DMS79 treated with DMSO at 0.1 percent for 48 hours (cell line): ENCODE measurements at regions not wholly inside any gene's neighbourhood (a gene's known extent, or its start where the extent isn't known, plus 50 kb on each side); places are given as distances from the start of the nearest gene placed in this dataset.
"Not testable (repeated sequence)": the region's sequence is repeated elsewhere in the genome, so short reads cannot be mapped to it uniquely, and the experiment has no call there.

Experiments used
- DNase-seq: peaks from one replicate; lab custom pipeline; 2025; lab: John Stamatoyannopoulos, UW

DNA sequence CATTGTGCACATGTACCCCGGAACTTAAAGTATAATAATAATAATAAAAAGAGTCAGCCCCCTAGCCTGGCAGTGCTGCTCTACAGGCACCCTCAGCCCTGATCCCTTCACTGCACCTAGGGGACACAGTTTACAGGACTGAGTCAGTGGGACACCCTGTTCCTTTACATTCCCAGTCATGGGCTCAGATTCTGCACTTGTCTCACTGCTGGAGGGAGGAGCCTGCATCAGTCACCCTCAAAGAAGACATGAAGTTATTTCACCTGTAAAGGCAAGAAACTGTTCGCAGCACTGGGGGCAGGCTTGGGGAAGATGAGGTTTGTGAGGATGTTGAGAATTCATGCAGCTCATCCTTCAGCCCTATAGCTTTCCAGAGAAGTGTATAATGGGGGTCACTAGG lies 50.7 kb upstream of the VPREB1 start:
- no peak for DNase-seq

DNA sequence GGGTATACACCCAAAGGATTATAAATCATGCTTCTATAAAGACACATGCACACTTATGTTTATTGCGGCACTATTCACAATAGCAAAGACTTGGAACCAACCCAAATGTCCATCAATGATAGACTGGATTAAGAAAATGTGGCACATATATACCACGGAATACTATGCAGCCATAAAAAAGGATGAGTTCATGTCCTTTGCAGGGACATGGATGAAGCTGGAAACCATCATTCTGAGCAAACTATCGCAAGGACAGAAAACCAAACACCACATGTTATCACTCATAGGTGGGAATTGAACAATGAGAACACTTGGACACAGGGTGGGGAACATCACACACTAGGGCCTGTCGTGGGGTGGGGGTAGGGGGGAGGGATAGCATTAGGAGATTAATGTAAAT lies 51.1 kb upstream of the VPREB1 start:
- DNase-seq: not testable (repeated sequence)

DNA sequence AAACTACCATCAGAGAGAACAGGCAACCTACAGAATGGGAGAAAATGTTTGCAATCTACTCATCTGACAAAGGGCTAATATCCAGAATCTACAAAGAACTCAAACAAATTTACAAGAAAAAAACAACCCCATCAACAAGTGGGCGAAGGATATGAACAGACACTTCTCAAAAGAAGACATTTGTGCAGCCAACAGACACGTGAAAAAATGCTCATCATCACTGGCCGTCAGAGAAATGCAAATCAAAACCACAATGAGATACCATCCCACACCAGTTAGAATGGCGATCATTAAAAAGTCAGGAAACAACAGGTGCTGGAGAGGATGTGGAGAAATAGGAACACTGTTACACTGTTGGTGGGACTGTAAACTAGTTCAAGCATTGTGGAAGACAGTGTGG lies 51.6 kb upstream of the VPREB1 start:
- DNase-seq: not testable (repeated sequence)

DNA sequence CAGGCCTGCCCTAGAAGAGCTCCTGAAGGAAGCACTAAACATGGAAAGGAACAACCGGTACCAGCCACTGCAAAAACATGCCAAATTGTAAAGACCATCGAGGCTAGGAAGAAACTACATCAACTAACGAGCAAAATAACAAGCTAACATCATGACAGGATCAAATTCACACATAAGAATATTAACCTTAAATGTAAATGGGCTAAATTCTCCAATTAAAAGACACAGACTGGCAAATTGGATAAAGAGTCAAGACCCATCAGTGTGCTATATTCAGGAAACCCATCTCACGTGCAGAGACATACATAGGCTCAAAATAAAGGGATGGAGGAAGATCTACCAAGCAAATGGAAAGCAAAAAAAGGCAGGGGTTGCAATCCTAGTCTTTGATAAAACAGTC lies 54.8 kb upstream of the VPREB1 start:
- not testable (repeated sequence) for DNase-seq

DNA sequence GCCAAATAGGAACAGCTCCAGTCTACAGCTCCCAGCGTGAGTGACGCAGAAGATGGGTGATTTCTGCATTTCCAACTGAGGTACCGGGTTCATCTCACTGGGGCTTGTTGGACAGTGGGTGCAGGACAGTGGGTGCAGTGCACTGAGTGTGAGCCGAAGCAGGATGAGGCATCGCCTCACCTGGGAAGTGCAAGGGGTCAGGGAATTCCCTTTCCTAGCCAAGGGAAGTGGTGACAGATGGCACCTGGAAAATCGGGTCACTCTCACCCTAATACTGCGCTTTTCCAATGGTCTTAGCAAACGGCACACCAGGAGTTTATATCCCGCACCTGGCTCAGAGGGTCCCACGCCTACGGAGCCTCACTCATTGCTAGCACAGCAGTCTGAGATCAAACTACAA lies 56.7 kb upstream of the VPREB1 start:
- DNase-seq: not testable (repeated sequence)

DNA sequence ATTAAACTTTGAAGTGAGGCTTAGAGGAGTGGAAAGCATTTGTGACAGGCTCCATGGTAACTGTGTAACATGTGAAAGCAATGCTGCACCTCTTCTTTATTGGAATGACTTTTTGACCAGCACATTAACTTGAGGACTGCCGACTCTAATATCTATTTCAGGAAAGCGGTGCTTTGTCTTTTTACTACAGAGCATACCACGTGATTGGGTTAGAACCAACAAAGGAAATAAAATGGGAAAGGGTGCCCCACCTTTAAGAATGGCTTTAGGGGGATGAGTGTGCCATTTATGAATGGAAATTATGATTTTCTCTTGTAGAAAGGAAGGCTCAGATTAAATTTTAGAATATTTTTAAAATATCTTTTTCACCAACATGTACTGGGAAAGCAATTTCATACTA lies 57.3 kb upstream of the VPREB1 start:
- DNase-seq: no peak

DNA sequence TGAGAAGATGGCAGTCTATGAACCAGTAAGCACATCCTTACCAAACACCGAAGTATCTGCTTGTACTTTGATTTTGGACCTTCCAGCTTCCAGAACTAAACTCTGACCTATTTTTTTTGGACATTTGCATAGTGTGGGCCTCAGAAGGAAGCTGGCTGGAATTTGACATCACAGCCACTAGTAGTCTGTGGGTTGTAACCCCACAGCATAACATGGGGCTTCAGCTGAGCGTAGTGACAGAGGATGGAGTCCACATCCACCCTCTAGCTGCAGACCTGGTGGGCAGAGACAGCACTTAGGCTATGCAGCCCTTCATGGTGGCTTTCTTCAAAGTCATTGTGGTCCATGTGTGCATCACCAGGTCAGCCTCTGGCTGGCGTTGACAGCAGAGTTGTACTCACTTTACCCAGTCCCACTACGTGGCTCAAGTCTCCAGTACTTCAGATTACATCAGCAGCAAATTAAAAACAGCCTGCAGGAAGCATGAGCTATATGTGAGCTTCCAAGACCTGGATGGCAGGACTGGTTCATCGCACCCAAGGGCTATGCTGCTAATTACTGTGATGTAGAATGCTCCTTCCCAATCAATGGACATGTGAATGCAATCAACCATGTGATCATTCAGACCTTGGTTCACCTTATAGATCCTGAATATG lies 58.6 kb upstream of the VPREB1 start:
- DNase-seq: no peak

DNA sequence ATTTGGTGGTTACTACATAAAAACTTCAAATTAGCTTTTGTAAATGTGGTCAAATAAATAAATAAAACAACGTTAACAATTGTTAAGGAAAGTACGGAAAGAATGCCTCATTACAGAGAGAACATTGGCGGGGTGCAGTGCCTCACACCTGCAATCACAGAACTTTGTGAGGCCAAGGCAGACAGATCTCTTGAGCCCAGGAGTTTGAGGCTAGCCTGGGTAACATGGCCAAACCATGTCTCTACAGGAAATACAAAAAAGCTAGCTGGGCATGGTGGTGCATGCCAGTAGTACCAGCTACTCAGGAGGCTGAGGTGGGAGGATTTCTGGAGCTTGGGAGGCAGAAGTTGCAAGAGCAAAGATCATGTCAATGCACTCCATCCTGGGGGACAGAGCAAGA lies 59.4 kb upstream of the VPREB1 start:
- no peak for DNase-seq

DNA sequence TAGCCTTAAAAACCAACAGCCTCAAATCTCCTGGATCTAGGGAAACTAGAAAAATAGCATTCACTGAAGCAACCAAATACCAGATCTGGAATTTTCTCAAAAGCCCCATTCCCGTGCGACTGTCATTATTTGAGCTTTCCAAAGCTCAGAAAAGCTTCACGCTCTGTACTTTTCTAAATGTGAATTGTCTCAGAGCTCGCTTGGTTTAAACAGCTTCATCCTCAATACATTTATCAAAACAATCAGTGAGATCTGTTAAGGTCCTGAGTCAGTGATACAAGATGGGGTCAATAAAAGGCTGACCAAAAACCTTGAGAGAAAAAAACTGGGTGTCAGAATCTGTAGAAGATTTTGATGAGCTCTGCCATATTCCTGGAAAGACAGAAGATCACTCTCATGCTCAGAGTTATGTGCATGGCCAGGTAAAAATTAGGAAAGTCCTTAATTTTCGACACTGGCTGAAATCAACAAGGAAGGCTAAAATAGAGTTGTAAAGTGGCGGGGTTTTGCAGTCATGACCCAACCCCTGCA lies 60.2 kb upstream of the VPREB1 start:
- DNase-seq: no peak

DNA sequence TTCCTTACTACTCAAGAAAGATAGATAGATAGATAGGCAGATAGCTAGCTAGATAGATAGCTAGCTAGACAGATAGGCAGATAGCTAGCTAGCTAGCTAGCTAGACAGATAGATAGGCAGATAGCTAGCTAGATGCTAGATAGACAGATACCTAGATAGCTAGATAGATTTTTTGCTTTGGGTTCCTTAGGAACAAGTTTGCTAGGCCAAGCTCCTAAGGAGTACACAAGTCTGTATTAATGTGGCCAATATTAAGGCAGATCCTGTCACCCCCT lies 61.7 kb upstream of the VPREB1 start:
- DNase-seq: no peak

DNA sequence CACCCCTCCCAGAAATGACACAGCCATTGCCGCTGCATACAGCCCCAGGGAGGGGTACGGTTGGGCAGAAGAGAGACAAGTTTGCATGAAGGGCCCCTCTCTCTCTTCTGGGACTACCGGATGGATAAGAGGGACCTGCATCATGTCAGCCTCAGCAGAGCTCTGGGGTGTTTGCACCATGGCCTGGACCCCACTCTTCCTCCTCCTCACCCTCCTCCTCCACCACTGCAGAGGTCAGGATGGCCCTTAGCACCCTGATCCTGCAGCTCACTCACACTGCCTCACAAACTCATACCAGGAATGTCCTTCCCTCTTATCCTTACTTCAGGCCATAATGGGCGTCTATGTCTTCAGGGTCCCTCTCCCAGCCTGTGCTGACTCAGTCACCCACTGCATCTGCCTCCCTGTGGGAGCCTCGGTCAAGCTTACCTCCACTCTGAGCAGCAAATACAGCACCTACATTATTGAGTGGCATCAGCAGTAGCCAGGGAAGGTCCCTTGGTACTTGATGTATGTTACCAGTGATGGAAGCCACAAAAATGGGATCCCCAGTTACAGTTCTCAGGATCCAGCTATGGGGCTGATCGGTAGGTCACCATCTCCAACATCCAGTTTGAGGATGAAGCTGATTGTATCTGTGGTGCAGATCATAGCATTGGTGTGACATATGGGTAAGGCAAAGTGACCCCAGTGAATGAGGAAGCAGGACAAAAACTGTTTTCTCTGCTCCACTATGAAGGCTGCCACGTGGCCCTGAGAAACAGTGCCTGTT lies 62.2 kb upstream of the VPREB1 start:
- no peak for DNase-seq

DNA sequence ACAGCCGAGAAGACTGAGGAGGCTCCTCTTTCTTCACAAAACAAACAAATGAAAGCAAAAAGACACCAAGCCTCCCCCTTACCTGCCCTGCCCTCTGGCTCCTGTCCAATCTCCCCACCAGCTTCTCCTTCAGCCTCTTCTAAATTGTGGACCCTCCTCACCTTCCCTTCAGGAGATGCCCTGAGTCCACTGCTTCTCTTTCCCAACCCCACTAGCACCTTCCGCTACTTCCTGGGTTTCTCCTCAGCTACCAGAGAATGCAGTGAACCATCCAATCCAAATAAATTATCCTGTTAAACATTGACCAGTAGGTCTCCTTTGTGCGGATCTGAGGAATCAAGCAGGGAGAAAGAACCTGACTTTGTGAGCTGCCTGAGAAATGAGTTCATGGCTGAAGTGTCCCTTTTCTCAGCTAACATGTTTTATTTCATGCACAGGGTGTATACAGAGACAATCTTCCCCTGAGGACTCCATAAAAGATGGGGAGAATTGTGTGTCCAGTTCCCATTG lies 63.2 kb upstream of the VPREB1 start:
- DNase-seq: no peak

DNA sequence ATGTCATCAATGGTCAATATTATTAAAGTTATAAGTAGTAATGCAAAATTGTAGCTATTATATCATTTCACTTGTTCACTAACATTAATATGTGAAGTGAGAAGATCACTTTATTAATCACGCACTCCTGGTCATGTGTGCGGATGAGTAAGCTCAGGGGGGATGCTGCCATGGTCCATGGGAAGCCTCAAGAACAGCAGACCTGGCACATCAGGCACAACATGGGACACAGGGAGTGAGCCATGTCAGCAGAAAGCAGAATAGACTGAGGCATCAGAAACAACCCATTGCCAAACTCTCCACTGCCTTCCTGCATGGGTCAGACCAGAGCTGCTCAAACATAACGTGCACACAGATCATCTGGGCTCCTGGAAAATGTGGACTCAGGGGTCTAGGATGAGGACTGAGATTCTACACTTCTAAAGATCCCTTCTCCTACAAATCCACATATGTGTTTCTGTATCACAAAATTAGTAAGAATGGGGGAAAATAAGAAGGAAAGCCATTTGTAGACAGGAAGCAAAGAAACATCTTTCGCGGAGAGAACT lies 63.8 kb upstream of the VPREB1 start:
- DNase-seq: no peak

DNA sequence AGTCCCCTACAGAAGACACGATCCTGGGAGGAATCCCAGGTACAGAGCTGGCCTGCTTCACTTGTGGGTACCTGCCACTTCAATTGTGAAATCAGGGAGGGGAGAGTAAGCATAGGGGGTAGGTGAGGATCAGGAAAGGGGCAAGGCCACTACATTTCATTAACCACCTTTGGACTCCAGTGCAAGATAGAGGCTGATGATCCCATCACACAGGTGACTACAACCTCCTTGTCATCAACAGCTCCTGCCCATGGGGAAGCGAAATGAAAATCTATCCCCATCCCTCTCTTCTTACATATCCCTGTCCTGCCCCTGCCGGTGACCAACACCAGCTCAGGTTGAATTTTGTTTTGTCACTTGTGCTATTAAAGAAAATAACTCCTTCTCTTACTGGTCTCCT lies 64.7 kb upstream of the VPREB1 start:
- DNase-seq: no peak

DNA sequence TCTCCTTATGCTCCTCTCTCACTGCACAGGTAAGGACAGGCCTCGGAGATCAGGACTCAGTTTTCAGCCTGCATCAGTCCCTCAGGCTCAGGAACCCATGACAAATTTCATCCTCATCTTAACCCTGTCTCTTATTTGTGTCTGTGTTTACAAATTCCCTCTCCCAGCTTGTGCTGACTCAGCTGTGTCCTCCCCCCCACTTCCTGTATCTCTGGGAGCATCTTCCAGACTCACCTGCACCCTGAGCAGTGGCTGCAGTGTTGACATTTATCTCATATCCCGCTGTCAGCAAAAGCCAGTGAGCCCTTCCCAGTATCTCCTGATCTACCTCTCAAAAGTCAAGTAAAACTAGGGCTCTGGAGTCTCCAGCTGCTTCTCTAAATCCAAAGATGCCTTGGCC lies 65.6 kb upstream of the VPREB1 start:
- no peak for DNase-seq

DNA sequence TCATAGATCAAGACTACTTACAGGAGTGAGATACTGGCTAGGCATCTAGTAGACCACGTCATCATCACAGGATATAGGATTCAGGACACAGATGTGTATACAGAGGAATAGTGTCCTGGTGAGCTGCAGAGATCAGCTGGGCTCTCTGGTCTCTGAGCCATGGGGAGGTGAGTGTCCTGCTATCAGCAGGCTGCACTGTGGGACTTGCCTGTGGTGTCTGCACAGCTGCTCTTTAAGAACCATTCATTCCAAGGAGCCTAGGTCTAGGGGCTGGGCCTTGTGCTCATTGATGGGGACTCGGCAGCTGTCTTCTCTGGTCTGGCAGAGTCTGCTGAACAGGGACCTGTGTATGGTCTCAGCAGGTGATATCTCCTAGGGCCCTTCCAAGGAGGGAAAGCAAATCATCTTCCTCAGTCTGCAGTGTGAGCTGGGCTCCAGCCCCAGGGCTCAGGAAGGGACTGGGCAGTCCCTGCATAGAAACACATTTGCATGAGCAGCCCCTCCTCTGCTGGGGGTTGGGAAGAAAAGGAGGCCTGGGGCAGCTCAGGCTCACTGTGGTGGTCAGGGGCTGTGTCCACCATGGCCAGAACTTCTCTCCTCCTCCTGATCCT lies 66.1 kb upstream of the VPREB1 start:
- no peak for DNase-seq

DNA sequence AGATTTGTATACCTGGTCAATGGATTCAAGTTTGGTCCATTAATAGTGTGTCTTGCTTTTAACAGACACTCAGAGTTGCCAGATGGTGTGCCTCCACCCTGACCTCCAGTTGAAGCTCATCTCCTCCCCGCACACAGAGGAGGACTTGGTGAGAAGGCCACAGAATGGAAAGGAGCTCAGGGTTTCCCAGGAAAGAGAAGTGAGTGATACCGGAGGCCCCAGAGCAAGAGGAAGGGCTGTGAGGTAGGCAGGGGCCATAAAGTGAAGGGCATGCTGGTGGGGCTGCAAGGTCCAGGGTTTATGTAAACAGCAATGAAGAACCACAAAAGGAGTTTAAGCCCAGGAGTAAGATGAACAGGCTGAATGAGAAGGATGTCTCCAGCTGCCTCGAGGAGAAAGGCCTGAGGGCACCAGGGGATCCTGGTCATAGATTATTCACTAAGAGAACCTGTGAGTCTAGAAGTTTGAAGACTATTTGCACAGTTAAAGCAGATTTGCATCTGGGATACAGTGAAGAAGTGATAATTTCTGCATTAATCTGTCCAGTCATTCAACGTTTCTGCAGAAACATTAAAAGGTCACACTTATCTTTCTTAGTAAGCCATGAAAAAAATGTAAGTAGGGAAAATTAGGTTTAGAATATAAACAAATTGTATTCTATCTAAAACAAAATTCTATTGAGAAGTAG lies 67.5 kb upstream of the VPREB1 start:
- no peak for DNase-seq

DNA sequence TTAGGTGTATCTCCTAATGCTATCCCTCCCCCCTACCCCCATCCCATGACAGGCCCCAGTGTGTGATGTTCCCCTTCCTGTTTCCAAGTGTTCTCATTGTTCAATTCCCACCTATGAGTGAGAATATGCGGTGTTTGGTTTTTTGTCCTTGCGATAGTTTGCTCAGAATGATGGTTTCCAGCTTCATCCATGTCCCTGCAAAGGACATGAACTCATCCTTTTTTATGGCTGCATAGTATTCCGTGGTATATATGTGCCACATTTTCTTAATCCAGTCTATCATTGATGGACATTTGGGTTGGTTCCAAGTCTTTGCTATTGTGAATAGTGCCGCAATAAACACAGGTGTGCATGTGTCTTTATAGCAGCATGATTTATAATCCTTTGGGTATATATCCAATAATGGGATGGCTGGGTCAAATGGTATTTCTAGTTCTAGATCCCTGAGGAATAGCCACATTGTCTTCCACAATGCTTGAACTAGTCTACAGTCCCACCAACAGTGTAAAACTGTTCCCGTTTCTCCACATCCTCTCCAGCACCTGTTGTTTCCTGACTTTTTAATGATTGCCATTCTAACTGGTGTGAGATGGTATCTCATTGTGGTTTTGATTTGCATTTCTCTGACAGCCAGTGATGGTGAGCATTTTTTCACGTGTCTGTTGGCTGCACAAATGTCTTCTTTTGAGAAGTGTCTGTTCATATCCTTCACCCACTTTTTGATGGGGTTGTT lies 71.5 kb upstream of the VPREB1 start:
- not testable (repeated sequence) for DNase-seq

DNA sequence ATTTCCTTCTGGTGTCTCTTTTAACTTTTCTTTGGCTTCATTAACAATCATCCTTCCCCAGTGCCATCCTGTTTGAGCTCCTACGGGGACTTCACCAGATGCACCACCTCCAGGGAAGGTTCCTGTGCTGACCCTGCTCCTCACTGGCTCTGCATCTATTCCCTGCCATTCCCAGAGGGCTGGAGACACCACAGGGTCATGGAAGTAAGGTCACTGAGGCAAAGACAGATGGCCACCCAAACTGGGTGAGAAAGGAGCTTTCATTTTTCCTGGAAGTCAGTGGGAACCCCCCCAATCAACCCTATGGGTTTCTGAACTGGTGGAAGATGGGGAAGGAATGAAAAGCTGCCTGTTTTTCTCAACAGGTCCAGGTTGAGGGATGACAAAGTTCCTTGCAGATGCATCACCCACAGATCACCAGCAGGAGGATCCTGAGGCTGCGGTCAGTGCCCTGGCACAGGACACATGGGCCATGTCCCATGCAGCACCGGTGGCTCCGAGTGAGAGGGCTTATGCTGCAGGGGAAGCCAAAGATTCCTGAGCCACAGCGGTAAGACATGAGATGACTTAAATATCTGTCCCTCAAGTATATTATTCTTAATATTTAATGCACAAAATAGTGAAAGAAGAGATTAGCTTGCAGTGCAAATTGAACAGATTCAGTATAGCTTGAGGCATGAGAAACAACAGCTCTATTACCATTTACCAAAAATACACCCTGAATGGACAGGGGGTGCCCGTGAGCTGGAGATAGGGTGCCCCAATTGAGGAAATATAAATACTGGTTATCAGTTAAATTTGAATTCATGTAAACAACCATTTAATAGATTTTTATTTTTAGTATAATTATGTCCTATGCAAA lies 73.0 kb upstream of the VPREB1 start:
- no peak for DNase-seq

DNA sequence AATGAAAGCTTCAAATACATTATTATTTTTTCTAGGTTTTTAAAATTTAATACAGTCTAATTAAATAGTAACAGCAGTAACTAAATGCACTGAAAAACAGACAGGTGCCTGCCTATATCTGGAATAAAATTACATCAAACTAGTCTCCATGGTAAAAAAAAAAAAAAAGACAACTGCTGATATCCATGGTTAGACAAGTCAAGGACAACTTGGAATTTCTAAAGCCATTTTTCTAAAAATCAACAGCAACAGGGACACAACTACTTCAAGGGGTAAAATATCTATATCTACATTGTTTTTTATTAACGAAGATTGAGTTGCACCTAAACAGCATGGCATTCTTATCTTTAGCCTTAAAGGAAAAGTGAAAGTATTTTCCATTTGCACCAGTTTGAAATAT lies 74.7 kb upstream of the VPREB1 start:
- DNase-seq: no peak
